ENCODE measurements at regions not wholly inside any gene's neighbourhood (a gene's known extent, or its start where the extent isn't known, plus 50 kb on each side); places are given as distances from the start of the nearest gene placed in this dataset.
A peak's percentile ranks its signal among the peaks of the same experiment; 100 is the strongest.

DNA sequence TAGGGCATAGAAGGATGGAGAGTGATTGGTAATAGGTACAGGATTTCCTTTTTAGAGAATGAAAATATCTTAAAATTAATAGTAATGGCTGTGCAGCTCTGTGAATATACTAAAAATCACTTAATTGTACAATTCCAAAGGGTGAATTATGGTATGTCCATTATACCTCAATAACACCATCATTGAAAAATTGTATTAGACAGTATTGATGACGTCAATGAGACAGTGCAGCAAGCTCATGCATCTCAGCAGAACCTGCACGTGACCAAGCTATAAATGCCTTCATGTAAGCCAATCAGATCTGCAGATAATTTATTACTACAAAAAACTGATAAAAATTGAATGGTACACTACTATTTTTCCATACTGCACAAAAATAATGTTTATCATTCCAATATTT lies 354.4 kb upstream of the CDH19 start:
- Histone ChIP-seq H3K27ac (ENCODE audit: low read depth, low read length) (no peak overlapping the region), H3K36me3 (ENCODE audit: insufficient read depth, low read length) (no peaks in the 10 kb centered on the region), H3K27me3 (ENCODE audit: insufficient read depth, low read length) (no peaks in the 10 kb centered on the region), H3K4me1 (ENCODE audit: insufficient read depth, low read length) (no peaks in the 10 kb centered on the region), H3K4me3 (ENCODE audit: low read length in 2 of 2) (no peak overlapping the region), H3K9me3 (ENCODE audit: control insufficient read depth in 1 of 2, low read length in 2 of 2) (no peaks in the 10 kb centered on the region)
- intact Hi-C loops (cut with micrococcal nuclease): no loop called here
- Mint-ChIP-seq H3K27ac (no peak overlapping the region), H3K4me1 (no peaks in the 10 kb centered on the region), H3K36me3 (no peaks in the 10 kb centered on the region), H3K9me3 (peaks cover 0 to 2% (median 0%) of the 10 kb centered on the region in 8 donors), H3K27me3 (no peaks in the 10 kb centered on the region), H3K4me3 (no peak overlapping the region)
- ChIA-PET POLR2A (ENCODE audit: partially characterized antibody) (no interaction called here), CTCF (ENCODE audit: partially characterized antibody) (no interaction called here)
- DNase-seq: no peak

DNA sequence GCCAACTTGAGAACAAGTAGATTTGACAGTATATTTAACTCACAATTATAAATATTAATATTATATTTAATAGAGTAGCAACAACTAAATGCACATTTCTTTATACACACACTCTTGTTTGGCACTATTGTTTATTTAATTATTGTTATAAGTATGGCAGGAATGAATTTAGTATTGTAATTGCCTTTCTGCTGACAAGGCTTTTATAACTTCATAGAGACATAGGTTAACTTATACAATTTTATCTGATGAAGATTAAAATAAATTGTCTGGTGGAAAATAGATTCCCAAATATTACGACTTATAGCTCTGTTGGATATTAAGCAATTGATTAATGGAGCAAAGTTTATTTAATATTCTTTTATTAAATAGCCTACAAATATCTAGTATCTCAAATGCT lies 347.9 kb upstream of the CDH19 start:
- no peak overlapping the region for H3K27ac Mint-ChIP-seq
- Histone ChIP-seq H3K9me3 (ENCODE audit: control insufficient read depth in 1 of 2, low read length in 2 of 2) (no peaks in the 10 kb centered on the region), H3K4me1 (ENCODE audit: insufficient read depth, low read length) (no peaks in the 10 kb centered on the region), H3K27ac (ENCODE audit: low read depth, low read length) (no peak overlapping the region), H3K27me3 (ENCODE audit: insufficient read depth, low read length) (no peaks in the 10 kb centered on the region), H3K4me3 (ENCODE audit: low read length in 2 of 2) (no peak overlapping the region), H3K36me3 (ENCODE audit: insufficient read depth, low read length) (no peaks in the 10 kb centered on the region)
- CTCF ChIA-PET (ENCODE audit: partially characterized antibody): no interaction called here
- no peak overlapping the region for H3K4me3 Mint-ChIP-seq
- no peaks in the 10 kb centered on the region for H3K27me3 Mint-ChIP-seq
- H3K4me1 Mint-ChIP-seq: no peaks in the 10 kb centered on the region
- intact Hi-C loops (cut with micrococcal nuclease): no loop called here
- DNase-seq: no peak
- H3K36me3 Mint-ChIP-seq: no peaks in the 10 kb centered on the region
- H3K9me3 Mint-ChIP-seq: peaks cover 0 to 7% (median 4%) of the 10 kb centered on the region in 8 donors
- POLR2A ChIA-PET (ENCODE audit: partially characterized antibody): no interaction called here

DNA sequence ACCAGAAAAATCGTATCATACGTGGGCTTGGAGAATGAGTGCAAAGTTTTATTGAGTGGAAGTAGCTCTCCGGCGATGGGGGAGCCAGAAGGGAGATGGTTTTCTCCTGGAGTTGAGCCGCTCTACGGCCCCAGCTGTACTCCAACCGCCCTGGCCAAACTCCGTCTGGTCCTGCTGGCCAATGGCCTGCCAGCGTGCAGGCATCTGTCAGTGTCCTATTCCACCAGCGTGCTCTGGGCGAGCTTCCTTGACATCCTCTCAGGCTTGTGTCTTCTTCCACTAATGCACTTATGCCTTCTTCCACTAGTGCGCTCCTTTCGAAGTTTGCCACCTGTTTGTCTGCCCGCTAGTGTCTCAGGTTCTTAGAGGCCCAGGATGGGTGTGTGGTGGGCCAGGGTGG lies 345.5 kb upstream of the CDH19 start:
- Histone ChIP-seq H3K36me3 (ENCODE audit: insufficient read depth, low read length) (no peaks in the 10 kb centered on the region), H3K9me3 (ENCODE audit: control insufficient read depth in 1 of 2, low read length in 2 of 2) (no peaks in the 10 kb centered on the region), H3K27ac (ENCODE audit: low read depth, low read length) (no peak overlapping the region), H3K4me3 (ENCODE audit: low read length in 2 of 2) (no peak overlapping the region), H3K4me1 (ENCODE audit: insufficient read depth, low read length) (no peaks in the 10 kb centered on the region), H3K27me3 (ENCODE audit: insufficient read depth, low read length) (no peaks in the 10 kb centered on the region)
- no peak for DNase-seq
- POLR2A ChIA-PET (ENCODE audit: partially characterized antibody): no interaction called here
- H3K36me3 Mint-ChIP-seq: no peaks in the 10 kb centered on the region
- H3K9me3 Mint-ChIP-seq: peaks cover 0 to 13% (median 4%) of the 10 kb centered on the region in 8 donors
- no peaks in the 10 kb centered on the region for H3K4me1 Mint-ChIP-seq
- no peak overlapping the region for H3K4me3 Mint-ChIP-seq
- intact Hi-C loops (cut with micrococcal nuclease): no loop called here
- H3K27ac Mint-ChIP-seq: no peak overlapping the region
- no peaks in the 10 kb centered on the region for H3K27me3 Mint-ChIP-seq
- CTCF ChIA-PET (ENCODE audit: partially characterized antibody): no interaction called here

DNA sequence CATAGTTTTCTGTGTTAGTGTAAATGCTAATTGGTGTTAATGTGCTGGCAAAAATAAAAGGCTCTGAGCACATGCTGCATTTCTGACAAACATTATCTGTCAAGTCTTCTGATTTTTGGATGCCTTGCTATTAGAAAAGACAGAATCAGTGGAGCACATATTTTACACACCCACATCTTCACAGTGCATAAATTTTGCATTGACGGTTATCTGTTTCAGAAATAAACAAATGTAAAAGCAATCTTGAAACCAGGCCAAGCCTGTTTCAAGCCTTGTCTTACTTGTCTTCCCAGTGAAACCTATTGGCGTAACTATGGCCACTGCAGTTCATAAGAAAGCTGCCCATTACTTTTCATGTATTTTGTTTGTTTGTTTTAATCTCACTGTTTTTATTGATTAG lies 333.7 kb upstream of the CDH19 start:
- Histone ChIP-seq H3K27me3 (ENCODE audit: insufficient read depth, low read length) (no peaks in the 10 kb centered on the region), H3K4me1 (ENCODE audit: insufficient read depth, low read length) (no peaks in the 10 kb centered on the region), H3K27ac (ENCODE audit: low read depth, low read length) (no peak overlapping the region), H3K36me3 (ENCODE audit: insufficient read depth, low read length) (no peaks in the 10 kb centered on the region), H3K4me3 (ENCODE audit: low read length in 2 of 2) (no peak overlapping the region), H3K9me3 (ENCODE audit: control insufficient read depth in 1 of 2, low read length in 2 of 2) (no peaks in the 10 kb centered on the region)
- no peaks in the 10 kb centered on the region for H3K4me1 Mint-ChIP-seq
- intact Hi-C loops (cut with micrococcal nuclease): no loop called here
- no peak overlapping the region for H3K27ac Mint-ChIP-seq
- ChIA-PET CTCF (ENCODE audit: partially characterized antibody) (no interaction called here), POLR2A (ENCODE audit: partially characterized antibody) (no interaction called here)
- no peaks in the 10 kb centered on the region for H3K27me3 Mint-ChIP-seq
- no peak for DNase-seq
- H3K9me3 Mint-ChIP-seq: peaks cover 0 to 10% (median 4%) of the 10 kb centered on the region in 8 donors
- H3K36me3 Mint-ChIP-seq: no peaks in the 10 kb centered on the region
- no peak overlapping the region for H3K4me3 Mint-ChIP-seq

DNA sequence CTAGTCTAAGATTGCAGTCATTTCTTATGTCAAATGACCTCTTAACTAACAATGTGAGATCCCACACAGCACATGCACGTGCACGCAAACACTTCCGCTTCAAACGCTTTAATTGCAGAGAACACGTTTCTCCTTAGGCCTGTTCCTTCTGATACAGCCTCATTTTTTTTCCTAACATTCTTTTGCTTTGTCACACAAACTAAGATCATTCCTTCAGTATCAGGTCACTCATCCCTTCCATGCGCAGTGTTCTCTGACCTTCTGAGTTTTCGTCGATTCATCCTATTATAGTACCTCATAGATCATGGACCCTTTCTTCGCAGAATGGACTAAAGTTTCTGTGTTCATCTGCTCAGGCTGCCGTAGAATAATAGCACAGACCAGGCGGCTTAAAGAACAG lies 327.1 kb upstream of the CDH19 start:
- Histone ChIP-seq H3K4me1 (ENCODE audit: insufficient read depth, low read length) (no peaks in the 10 kb centered on the region), H3K4me3 (ENCODE audit: low read length in 2 of 2) (no peak overlapping the region), H3K36me3 (ENCODE audit: insufficient read depth, low read length) (no peaks in the 10 kb centered on the region), H3K27me3 (ENCODE audit: insufficient read depth, low read length) (no peaks in the 10 kb centered on the region), H3K27ac (ENCODE audit: low read depth, low read length) (no peak overlapping the region), H3K9me3 (ENCODE audit: control insufficient read depth in 1 of 2, low read length in 2 of 2) (no peaks in the 10 kb centered on the region)
- intact Hi-C loops (cut with micrococcal nuclease): no loop called here
- no peaks in the 10 kb centered on the region for H3K36me3 Mint-ChIP-seq
- H3K4me1 Mint-ChIP-seq: no peaks in the 10 kb centered on the region
- no peak overlapping the region for H3K27ac Mint-ChIP-seq
- CTCF ChIA-PET (ENCODE audit: partially characterized antibody): no interaction called here
- no peak overlapping the region for H3K4me3 Mint-ChIP-seq
- H3K9me3 Mint-ChIP-seq: peaks cover 0 to 3% (median 0%) of the 10 kb centered on the region in 8 donors
- POLR2A ChIA-PET (ENCODE audit: partially characterized antibody): no interaction called here
- no peaks in the 10 kb centered on the region for H3K27me3 Mint-ChIP-seq
- DNase-seq: no peak

DNA sequence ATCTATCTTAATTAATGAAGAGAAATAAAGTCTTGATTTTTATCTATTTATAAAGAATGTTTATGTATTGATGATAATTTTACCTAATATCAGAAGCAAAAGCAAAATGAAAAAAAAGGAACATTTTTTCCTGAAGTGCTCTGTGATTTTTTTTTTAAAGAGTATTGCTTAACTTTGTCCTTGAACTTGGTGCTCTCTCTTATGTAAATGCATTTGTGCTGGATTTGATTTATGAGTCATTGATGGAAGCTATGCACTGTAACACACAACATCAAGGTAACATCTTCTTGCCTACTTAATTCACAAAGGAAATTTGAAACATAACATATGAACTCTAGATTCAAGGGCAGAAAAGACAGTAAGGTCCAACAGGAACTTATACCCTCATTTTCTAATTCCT lies 312.9 kb upstream of the CDH19 start:
- POLR2A ChIA-PET (ENCODE audit: partially characterized antibody): no interaction called here
- peaks cover 0 to 6% (median 2%) of the 10 kb centered on the region in 8 donors for H3K9me3 Mint-ChIP-seq
- H3K4me3 Mint-ChIP-seq: no peak overlapping the region
- no peaks in the 10 kb centered on the region for H3K36me3 ChIP-seq (ENCODE audit: insufficient read depth, low read length)
- no peaks in the 10 kb centered on the region for H3K4me1 Mint-ChIP-seq
- no peak for DNase-seq
- H3K4me1 ChIP-seq (ENCODE audit: insufficient read depth, low read length): no peaks in the 10 kb centered on the region
- H3K27ac ChIP-seq (ENCODE audit: low read depth, low read length): no peak overlapping the region
- H3K36me3 Mint-ChIP-seq: no peaks in the 10 kb centered on the region
- no peak overlapping the region for H3K27ac Mint-ChIP-seq
- intact Hi-C loops (cut with micrococcal nuclease): no loop called here
- CTCF ChIA-PET (ENCODE audit: partially characterized antibody): no interaction called here
- H3K9me3 ChIP-seq (ENCODE audit: control insufficient read depth in 1 of 2, low read length in 2 of 2): no peaks in the 10 kb centered on the region
- no peak overlapping the region for H3K4me3 ChIP-seq (ENCODE audit: low read length in 2 of 2)
- no peaks in the 10 kb centered on the region for H3K27me3 ChIP-seq (ENCODE audit: insufficient read depth, low read length)
- H3K27me3 Mint-ChIP-seq: no peaks in the 10 kb centered on the region

DNA sequence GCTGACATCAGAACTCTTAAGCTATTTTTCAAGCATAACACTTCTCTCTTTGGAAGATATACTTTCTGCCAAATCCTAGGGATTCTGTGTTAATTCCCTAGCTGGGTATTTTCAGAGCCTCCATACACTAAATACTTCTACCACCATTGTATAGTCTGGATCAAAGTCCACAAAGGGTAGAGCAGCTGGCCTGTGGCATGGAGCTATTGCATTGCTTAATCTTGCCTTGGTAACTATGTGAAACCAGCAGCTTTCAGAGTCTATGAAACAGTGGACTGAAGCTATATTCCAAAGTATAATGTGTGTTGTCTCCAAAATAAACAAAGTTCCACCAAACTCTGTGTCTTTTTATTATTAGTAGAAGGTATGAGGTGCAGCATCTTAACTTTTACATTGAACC lies 296.9 kb upstream of the CDH19 start:
- Histone ChIP-seq H3K27me3 (ENCODE audit: insufficient read depth, low read length) (no peaks in the 10 kb centered on the region), H3K36me3 (ENCODE audit: insufficient read depth, low read length) (no peaks in the 10 kb centered on the region), H3K4me1 (ENCODE audit: insufficient read depth, low read length) (no peaks in the 10 kb centered on the region), H3K4me3 (ENCODE audit: low read length in 2 of 2) (no peak overlapping the region), H3K9me3 (ENCODE audit: control insufficient read depth in 1 of 2, low read length in 2 of 2) (no peaks in the 10 kb centered on the region), H3K27ac (ENCODE audit: low read depth, low read length) (no peak overlapping the region)
- ChIA-PET CTCF (ENCODE audit: partially characterized antibody) (no interaction called here), POLR2A (ENCODE audit: partially characterized antibody) (no interaction called here)
- peaks cover 0 to 6% (median 0%) of the 10 kb centered on the region in 8 donors for H3K9me3 Mint-ChIP-seq
- intact Hi-C loops (cut with micrococcal nuclease): no loop called here
- DNase-seq: no peak
- H3K36me3 Mint-ChIP-seq: no peaks in the 10 kb centered on the region
- no peak overlapping the region for H3K27ac Mint-ChIP-seq
- H3K4me3 Mint-ChIP-seq: no peak overlapping the region
- H3K4me1 Mint-ChIP-seq: no peaks in the 10 kb centered on the region
- no peaks in the 10 kb centered on the region for H3K27me3 Mint-ChIP-seq

DNA sequence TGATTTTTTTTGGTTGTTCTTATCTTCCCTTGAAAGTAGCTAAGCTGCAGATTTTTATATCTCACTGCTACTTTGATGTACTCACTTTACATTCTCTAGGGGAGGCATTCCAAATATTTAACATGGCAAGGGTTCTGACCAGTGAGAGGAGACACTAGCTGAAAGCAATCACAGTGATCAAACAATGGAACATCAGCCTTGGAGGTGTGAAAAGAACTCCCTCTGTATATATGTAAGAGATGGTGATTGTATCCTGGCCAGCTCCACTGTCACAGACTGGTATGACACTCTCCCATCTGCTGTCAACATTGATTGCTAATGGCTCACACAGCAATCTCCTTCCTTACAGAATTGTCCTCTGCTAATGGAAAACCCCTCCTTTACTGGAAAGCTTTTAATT lies 291.7 kb upstream of the CDH19 start:
- POLR2A ChIA-PET (ENCODE audit: partially characterized antibody): no interaction called here
- Mint-ChIP-seq H3K4me3 (no peak overlapping the region), H3K27ac (no peak overlapping the region), H3K4me1 (no peaks in the 10 kb centered on the region), H3K27me3 (no peaks in the 10 kb centered on the region), H3K36me3 (no peaks in the 10 kb centered on the region), H3K9me3 (peaks cover 0 to 4% (median 1%) of the 10 kb centered on the region in 8 donors)
- no peak overlapping the region for H3K4me3 ChIP-seq (ENCODE audit: low read length in 2 of 2)
- DNase-seq: peak in 1 of 5 donors; percentile 9
- H3K27ac ChIP-seq (ENCODE audit: low read depth, low read length): no peak overlapping the region
- CTCF ChIA-PET (ENCODE audit: partially characterized antibody): no interaction called here
- no peaks in the 10 kb centered on the region for H3K4me1 ChIP-seq (ENCODE audit: insufficient read depth, low read length)
- intact Hi-C loops (cut with micrococcal nuclease): no loop called here
- H3K36me3 ChIP-seq (ENCODE audit: insufficient read depth, low read length): no peaks in the 10 kb centered on the region
- H3K27me3 ChIP-seq (ENCODE audit: insufficient read depth, low read length): no peaks in the 10 kb centered on the region
- H3K9me3 ChIP-seq (ENCODE audit: control insufficient read depth in 1 of 2, low read length in 2 of 2): no peaks in the 10 kb centered on the region
